CD4-positive, alpha-beta T cell treated with Interleukin-4 for 4 hours (primary cell): ENCODE measurements at regions not wholly inside any gene's neighbourhood (a gene's known extent, or its start where the extent isn't known, plus 50 kb on each side); places are given as distances from the start of the nearest gene placed in this dataset.
"Not testable (repeated sequence)": the region's sequence is repeated elsewhere in the genome, so short reads cannot be mapped to it uniquely, and the experiment has no call there.

ENCODE experiments used
- DNase-seq: peaks from one replicate; pipeline ENCODE4 v3.0.0-alpha.2; 2020

DNA sequence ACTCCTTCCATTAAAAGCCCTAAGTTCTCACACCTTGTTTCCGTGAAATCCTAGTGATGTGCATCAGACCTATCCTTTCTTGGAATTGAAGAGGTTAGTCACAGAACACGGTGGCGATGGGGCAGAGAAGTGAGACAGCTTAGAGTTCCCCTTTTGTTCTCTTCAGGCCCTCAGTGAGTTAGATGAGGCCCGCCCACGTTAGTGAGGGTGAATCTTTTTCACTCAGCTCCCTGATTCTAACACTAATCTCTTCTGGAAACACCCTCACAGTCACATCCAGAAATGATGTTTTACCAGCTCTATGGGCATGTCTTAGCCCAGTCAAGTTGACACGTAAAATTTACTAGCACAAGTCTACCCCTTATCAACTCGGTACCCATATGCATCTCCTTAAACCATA lies 172.7 kb upstream of the NOX3 start:
- DNase-seq, result no peak

DNA sequence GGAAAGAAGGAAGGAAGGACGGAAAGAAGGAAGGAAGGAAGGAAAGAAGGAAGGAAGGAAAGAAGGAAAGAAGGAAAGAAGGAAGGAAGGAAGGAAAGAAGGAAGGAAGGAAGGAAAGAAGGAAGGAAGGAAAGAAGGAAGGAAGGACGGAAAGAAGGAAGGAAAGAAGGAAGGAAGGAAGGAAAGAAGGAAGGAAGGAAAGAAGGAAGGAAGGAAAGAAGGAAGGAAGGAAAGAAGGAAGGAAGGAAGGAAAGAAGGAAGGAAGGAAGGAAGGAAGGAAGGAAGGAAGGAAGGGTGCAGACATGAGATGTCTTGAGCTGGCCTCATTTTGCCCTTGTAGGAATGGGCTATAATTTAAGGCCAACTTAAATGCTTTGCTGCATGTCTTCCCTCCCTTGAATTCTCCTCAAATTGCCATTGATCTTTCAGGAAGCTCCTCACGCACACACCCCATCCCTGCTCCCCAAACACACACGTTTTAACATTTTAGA lies 172.1 kb upstream of the NOX3 start:
- not testable (repeated sequence) for DNase-seq

DNA sequence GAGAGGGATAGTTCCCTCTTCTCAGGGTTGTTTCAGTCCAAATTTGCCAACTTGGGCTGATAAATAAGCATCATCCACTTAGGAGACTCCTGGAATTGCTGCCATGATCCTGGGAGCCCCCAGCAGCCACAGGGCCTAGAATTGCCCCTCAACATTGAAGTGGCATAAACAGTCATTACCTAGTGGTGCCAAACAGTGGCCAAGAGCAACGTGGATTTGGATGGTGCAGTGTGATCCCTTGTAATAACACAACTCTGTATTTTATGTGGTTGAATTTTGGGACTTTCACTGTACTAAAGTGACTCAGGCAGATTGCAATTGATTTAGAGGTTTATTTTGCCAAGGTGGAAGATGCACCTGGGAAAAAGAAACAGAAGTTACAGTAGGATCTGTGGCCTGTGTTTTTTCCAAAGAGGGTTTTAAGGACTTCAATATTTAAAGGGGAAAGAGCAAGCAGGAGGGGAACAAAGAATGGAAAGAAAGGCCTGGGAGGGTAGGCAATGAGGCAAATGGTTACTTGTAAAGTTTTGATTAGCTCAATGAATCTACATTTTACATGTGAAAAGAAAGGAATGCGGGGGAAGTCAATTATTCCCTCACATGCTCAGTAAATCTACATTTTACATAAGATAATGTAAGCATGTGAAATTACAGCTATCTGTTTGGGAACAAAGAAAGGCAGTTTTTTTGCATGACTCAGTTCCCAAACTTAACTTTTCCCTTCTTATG lies 168.0 kb upstream of the NOX3 start:
- DNase-seq, result no peak

DNA sequence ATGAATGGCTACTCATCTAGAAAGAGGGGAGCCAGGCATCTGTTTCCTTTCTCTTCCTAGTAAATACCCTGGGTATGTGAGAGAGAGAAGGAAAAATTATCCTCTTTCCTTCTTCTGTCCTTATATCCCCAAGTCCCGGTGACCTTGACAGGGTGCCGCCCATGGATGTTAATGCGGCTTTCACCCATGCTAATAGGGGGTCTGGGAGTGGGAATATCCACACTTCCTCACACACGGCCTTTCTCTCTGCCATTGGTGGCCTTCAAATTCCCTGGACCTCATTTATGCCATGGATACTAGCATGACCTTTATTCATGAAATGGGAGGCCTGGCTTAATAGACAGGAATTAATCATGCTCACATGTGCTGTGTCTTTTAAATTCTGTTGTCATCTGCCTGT lies 159.0 kb upstream of the NOX3 start:
- no peak for DNase-seq

DNA sequence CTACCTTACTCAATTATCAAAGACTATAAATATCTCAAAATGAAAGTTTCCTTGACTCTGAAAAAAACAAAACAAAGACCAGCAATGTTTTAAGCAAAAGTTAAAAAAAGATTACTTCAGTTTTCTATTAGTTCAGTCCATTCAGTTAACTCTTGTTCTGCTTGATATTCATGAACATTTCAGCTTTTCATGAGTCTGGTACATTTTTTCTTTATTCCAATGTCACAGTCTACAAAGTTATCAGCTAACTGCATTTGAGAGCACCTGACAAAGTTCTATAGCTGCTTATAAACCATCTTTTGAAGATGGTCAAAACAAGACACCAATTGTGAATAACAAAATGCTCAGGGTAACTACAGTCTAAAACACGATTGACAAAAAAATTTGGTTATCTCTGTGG lies 156.1 kb upstream of the NOX3 start:
- DNase-seq, result no peak

DNA sequence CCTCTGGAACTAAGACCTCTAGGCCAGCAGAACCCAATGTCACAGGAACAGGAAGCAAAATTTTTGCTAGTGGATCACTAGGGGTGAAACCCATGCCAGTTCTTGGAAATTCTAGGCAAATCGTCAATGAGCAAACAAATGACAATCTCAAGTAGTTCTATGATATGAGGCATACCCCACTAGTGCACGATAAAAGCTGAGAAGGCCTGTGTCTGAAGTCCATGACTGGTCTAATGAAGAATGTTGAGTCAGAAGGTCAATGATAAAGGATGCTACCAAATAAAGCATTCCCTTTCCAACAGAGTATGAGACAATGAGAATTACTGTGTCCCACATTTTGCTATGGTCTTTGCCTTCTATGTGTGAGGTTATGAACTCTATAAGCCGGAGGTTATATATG lies 149.4 kb upstream of the NOX3 start:
- no peak for DNase-seq

DNA sequence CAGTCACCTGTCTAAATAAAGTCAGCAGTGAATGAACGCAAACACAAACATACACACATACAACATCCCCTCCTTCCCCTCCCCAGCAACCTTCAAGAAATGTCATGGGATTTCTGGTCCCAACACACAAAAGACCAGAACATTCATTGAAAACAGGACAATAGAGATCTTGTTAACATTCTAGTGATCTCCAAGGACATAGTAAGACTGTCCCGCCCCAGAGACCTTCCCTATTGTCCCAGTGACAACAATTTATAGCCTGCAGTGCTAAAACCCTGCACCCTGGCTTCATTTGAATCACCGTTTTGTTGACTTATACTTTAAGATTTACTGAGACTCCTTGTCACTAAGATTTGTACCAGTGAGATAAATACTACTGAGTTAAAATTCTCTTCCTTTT lies 143.9 kb upstream of the NOX3 start:
- no peak for DNase-seq

DNA sequence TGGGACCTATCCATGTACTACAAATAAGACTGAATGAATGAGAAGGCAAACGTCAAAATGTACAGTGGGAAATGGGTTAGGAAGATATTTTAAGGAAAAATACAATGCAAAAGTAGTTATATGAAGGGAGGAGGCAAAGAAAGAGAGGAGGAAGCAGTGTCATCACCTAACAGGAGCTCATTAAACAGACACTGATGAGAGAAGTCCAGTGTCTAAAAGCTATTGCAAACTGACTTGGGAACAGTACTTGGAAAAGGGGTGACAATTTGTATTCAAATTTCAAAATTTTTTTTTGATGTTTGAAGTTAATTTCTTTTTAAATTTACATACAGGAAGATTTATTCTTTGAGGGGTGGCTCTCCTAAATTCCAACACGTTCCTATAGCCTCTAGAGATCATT lies 143.5 kb upstream of the NOX3 start:
- no peak for DNase-seq

DNA sequence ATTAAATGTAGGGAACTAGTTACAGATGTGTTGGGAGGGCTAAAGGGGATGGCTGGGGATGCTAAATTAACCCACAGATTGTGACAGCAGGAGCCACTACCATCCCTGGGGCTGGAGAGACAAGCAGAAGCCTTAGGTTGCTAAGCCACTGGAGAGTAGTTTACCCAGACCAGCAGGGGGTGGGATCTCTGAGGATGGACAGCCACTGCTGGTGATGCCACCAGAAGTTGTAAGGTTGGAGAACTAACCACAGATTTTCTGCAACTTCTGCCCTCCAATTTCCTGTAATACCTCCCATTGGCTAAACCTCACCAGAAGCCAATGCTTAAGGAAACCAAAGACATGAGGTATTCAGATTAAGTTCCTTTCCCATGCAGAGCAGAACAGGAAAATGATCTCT lies 139.6 kb upstream of the NOX3 start:
- DNase-seq, result no peak

DNA sequence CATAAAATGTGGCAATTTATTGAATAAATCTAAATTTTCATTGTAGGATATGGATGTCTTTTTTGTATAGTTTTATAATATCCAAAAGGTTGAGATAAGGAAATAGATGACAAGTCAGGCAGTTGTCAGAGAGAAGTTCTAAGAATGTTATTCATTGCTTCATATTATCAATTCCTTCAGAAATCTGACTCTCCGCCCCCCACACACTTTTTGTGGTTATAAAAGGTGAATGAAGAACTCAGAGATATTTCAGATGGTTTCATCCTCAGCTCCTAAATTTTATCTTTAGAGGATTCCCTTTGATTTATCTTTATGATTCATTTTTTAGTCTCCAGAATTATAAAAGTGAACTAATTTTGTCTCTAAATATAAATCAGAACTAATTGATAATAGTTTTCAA lies 136.1 kb upstream of the NOX3 start:
- DNase-seq, result no peak

DNA sequence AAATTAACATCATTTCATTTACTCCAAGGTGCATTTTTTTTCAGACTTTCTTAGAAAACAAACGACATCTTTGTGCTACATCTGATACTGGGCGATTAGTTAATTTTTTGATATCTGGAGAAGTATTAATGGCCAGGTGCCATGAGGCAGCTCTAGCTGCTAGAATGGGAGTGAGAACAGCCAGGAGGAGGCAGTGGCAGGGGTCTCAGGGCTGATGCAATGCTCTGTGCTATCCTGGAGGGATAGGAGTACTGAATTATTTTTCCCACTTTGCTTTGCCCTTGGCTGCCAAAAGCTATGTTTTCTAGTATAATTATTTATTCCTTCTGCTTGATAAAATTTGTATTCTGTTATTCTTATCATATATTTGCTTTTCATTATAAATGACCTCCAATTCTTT lies 133.6 kb upstream of the NOX3 start:
- no peak for DNase-seq

DNA sequence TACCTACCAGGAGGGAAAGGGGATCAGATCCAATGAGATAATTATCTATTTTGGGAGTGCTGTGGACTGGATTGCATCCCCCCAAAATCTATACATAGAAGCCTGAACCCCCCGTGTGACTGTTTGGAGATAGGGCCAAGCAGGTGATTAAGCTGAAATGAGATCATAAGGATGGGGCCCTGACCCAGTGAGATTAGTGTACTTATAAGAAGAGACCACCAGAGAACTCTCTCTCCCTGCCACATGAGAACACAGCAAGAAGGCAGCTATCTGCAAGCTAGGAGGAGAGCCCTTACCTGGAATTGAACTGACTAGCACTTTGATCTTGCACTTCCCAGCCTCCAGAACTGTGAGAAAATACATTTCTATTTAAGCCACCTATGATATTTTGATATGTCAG lies 132.2 kb upstream of the NOX3 start:
- DNase-seq, result no peak

DNA sequence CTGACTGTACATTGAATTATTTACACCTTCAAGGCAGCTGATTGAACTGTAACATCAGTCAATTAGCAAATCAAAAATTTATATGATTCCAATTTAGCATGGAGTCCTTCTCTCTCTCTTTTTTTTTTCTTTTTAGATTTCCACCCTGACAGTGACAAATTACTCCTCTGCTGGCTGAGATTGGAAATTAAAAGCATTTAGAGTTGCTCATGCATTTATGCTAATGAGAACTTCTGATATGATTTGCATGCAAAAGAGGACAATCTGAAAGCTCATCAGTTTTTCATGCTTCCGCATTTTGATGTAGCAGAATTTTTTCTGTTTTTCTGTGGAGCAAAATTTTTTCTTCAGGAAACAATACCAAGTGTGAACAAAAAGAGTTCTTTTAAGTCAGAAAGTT lies 130.5 kb upstream of the NOX3 start:
- DNase-seq, result no peak

DNA sequence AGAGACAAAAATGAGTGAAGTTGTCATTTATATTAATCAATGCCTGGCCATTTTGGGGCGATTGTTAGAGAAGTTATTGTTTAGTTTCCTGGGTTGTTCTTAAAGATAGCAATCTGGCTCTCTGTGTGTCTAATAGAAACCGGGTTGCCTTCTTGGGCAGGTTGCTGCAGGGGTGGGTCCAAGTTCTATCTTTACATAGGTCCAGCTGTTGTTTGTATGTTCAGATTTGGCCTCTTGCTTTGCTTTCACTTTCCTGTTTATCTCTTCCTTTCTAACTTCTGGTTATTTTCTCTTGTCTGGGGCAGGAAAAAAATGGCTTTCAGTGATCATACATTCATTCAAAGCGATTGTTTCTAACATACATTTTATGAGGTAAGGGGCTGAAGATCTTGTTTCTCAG lies 128.4 kb upstream of the NOX3 start:
- DNase-seq, result no peak

DNA sequence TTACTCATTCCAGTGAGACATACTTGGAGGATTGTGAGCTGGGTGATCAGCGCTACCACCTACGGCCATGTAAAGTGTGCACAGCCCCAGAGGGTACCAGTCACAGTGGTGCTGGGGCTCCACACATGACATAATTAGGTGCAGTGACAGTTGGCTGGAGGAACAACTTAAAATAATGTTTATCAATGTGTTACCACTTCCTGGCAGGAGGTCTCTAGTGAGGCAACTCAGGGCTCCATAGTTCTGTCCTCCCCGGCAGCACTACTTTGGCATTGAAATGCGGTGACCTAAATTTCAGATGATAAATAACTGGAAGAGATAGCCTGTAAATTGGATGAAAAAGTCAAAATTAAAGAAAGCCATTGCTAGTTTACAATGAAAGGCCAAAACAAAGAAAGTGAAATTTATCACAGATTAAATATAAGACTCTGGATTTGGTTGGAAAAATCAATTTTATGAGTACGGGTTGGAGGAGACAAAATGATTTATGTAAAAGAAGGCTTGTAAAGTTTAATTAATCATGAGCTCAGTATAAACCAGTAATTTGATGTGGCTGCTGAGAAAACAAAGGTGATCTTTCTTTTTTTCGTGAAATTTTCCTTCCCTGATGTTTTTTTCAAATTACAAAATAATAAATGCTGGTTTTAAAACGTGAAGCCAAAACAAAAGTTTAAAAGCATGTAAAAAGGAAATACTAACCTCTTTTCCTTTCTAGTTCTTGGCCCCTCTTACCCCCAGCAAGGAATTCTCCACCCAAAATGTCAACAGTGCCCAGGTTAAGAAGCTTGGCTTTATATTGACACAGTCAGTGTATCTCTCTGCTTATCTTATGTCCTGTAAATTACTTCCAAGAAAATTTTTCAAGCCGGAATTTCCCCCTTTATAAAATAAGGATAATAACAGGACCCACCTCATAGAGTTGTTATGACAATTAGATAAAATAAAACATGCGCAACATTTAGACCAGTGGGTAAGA lies 126.7 kb upstream of the NOX3 start:
- DNase-seq, result no peak

DNA sequence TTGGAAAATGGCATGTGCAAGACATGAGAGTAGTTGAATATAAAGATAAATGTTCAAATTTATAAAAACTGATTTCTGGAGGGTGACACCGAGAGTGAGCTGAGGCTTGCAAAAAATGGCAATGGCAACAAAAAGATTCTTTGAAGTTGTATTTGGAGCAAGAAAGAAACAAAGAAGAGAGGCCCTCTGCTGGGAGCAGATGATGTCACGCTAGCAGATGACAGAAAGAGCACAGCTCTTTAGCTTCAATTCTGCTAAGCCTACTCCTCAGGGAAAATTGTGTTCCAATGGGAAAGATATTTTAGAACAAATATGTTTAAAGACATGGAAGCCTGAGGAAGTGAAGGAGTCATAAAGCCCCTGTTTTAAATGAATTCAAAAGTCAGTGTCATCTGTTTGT lies 125.3 kb upstream of the NOX3 start:
- no peak for DNase-seq

DNA sequence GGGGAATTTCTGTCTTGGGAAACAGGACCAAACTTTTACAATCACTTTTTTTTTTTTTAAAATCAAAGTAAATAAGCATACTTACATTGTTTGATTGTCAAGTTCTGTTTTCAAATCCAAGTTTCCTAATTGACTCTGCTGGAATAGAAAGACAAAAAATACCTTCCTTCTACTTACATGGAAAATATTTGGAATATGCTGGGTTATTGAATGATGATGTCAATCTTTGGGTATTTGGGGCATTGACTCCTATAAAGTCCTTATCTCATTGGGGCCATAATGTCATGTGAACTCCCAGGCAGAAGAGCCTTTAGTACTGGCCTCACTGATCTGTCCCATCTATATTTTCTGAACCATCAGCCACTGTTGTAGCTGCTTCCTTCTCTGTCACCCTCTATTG lies 122.6 kb upstream of the NOX3 start:
- no peak for DNase-seq

DNA sequence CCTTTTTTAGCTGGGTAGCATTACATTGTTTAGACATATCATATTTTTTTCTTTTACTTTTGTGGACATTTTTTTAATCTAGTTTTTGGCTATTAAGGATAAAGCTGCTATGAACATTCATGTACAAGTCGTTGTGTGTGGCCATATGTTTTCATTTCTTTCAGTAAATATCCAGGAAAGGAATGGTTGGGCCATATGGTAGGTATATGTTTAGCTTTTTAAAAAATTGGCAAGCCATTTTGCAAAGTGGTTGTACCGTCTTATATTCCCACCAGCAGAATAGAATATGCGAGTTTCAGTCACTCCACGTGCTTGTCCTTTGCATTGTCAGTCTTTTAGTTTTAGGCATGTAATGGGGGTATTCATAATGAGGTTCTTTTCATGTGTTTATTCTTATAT lies 106.3 kb upstream of the NOX3 start:
- DNase-seq, result no peak

DNA sequence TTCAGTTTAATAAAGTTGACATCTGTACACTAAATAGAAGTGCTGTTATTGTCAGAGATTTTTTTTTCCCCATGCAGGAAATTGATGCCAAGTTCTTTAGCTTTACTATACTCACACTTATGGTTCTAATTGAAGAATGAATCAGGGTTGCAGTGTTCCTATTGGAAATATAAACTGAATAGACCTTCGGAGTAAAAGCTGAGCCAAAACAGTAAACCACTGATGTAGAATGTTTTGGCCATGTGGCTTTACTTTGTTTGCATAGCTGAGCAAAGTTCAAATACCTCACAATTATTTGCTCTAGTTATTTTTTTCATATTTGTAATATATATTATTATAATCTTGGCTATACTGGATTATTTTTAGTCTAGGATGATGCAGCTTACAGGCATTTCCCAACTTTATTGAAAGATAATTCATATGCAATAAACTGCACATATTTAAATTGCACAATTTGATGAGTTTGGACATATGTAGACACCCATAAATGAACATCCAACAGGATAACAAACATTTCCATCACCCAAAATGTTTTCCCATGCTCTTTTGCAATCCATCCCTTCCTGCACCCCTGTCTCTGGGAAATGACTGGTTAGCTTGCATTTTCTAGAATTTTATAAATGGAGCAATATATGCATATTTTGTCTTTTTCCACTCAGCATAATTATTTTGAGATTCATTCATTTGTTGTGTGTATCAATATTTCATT lies 105.8 kb upstream of the NOX3 start:
- DNase-seq, result no peak

DNA sequence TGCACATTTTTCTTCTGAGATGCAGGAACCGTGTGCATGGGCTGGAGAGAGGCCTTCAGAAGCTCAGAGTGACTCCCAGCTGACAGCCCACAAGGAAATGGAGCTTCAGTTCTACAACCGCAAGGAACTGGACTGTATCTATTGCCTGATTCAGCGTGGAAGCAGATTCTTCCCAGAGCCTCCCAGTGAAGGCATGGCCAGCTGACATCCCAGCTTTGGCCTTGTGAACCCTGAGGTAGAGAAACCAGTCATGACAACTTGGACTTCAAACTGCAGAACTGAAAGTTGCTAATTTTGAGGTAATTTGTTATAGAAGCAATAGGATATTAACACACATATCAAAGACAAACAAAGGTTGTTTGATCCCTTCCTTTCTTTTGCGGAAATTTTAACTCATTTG lies 94.3 kb upstream of the NOX3 start:
- no peak for DNase-seq

DNA sequence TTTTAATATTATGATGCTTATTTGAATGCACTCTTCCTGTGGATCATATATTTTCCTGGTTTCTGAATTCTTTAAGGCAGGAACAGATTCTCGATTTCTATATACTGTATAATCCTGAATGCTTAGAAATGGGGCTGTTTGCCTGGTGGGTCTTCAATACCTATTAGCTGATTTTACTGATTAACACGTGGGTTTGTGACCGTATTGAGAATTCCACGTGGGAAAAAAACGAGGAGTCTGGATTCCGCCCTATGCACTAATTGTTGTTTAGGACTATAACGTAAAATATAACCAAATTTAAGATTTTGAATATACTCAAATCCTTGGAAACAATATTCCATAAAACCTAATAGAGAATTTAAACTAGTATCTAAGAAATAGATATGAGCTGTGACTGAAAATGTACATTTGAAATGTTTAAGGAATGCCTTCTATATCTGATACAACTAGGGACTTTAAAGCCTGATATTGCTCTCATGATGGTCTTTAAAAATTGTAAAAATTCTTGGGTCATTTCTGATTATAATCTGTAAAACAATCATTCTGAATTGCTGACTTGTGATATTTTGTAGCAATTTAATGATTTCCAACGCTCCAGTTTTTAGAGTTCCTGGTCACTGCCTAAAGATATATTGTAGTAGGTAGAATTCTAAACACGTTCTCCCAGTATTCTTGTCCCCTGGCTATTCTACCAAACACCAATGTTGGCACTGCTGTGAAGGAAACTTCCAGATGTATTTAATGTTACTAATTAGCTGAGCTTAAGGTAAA lies 93.6 kb upstream of the NOX3 start:
- DNase-seq, result no peak

DNA sequence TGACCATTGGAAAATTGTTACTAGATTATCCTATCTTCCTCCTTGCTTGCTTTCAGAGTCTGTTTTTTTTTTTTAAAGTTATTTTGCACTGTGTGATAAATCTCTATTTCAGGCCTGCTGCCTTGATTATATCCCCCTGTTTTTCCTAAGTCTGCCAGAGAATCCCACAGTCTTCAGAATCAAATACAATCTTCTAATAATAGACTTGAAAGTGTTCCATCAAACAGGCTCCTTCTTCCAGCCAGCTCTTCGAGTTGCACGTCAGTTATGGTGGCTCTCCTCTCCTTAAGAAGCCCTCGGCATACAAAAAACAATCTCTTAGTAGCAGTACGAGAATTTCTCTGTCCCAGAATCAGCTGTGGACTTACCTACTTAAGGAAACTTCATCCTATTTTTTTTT lies 92.9 kb upstream of the NOX3 start:
- DNase-seq, result no peak

DNA sequence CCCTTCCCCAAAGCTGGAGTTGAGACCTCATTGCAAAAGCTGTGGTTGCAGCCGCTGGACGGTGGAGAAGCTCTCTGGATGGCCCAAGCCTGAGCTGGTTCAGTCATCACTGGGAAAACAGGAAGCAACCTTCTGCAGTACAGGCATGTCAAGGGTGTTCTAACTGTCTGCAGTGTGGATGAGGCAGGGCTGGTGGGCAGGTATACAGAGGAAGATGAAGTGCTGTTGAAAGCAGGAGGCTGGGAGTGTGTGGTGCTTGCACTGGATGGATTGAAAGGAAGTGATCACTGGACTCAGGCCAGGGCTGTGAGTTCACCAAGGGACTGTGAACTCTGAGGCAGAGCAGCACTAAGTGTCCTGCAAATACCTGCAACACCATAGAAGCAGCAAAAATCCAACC lies 89.0 kb upstream of the NOX3 start:
- no peak for DNase-seq
